OCI-LY1 (cell line): ENCODE measurements at regions not wholly inside any gene's neighbourhood (a gene's known extent, or its start where the extent isn't known, plus 50 kb on each side); places are given as distances from the start of the nearest gene placed in this dataset.

Experiments used
- H2AFZ ChIP-seq: fragments of 200-600 bp; sonication (generic), shearing (Covaris generic); 2 replicates; pipeline ENCODE4 v1.6.0; 2014; ENCODE audit warnings: antibody characterized with exemption, mild to moderate bottlenecking, low read length
- H3F3A ChIP-seq: fragments of 200-600 bp; sonication (generic), shearing (Covaris generic); 2 replicates; pipeline ENCODE4 v1.6.0; 2014; ENCODE audit warnings: mild to moderate bottlenecking, antibody characterized with exemption, low read length, moderate library complexity; ENCODE audit not compliant: insufficient read depth
- H3K27ac ChIP-seq: fragments of 200-600 bp; sonication (generic); 2 replicates; pipeline ENCODE4 v1.5.1; 2014; ENCODE audit warnings: low read length, mixed run types, mild to moderate bottlenecking, low read depth; ENCODE audit not compliant: poor library complexity, severe bottlenecking
- H3K27me3 ChIP-seq: fragments of 200-600 bp; sonication (generic); 2 replicates; pipeline ENCODE4 v1.6.0; 2014; ENCODE audit warnings: antibody characterized with exemption, mild to moderate bottlenecking, low read length, moderate library complexity; ENCODE audit not compliant: insufficient read depth
- H3K36me3 ChIP-seq: fragments of 200-600 bp; sonication (generic); 2 replicates; pipeline ENCODE4 v1.6.1; 2014; ENCODE audit warnings: mild to moderate bottlenecking, antibody characterized with exemption, low read length, moderate library complexity, mixed read lengths; ENCODE audit not compliant: insufficient read depth
- H3K4me1 ChIP-seq: fragments of 200-600 bp; sonication (generic); 2 replicates; pipeline ENCODE4 v1.5.1; 2014; ENCODE audit warnings: mild to moderate bottlenecking, low read length, moderate library complexity; ENCODE audit not compliant: insufficient read depth, severe bottlenecking
- H3K4me2 ChIP-seq: fragments of 200-600 bp; sonication (generic), shearing (Covaris generic); 2 replicates; pipeline ENCODE4 v1.6.1; 2014; ENCODE audit warnings: low read length
- H3K4me3 ChIP-seq: fragments of 200-600 bp; sonication (generic); 2 replicates; pipeline ENCODE4 v1.5.1; 2014; ENCODE audit warnings: low read length, low read depth, mild to moderate bottlenecking, mixed read lengths; ENCODE audit not compliant: poor library complexity, severe bottlenecking
- H3K79me2 ChIP-seq: fragments of 200-600 bp; shearing (Covaris generic); 2 replicates; pipeline ENCODE4 v1.6.1; 2016; ENCODE audit warnings: mixed run types, low read length, mixed read lengths; ENCODE audit not compliant: insufficient read depth
- H3K9ac ChIP-seq: fragments of 200-600 bp; sonication (generic), shearing (Covaris generic); 2 replicates; pipeline ENCODE4 v1.6.1; 2014; ENCODE audit warnings: mild to moderate bottlenecking, low read length, mixed read lengths
- H3K9me2 ChIP-seq: fragments of 200-600 bp; sonication (generic), shearing (Covaris generic); 2 replicates; pipeline ENCODE4 v1.6.1; 2014; ENCODE audit warnings: low read depth, mild to moderate bottlenecking, low read length, mixed read lengths
- H3K9me3 ChIP-seq: fragments of 200-600 bp; shearing (Covaris generic); 2 replicates; pipeline ENCODE4 v1.6.1; 2014; ENCODE audit warnings: low read length, mixed read lengths
- H4K20me1 ChIP-seq: fragments of 200-600 bp; sonication (generic), shearing (Covaris generic); 2 replicates; pipeline ENCODE4 v1.6.0; 2016; ENCODE audit warnings: mild to moderate bottlenecking, low read length; ENCODE audit not compliant: insufficient read depth
- CTCF ChIP-seq: fragments of 200-600 bp; sonication (generic), shearing (Covaris generic); IDR thresholded peaks from 2 replicates; pipeline ENCODE4 v1.5.1; 2017; ENCODE audit warnings: mild to moderate bottlenecking, antibody characterized with exemption, low read length, moderate library complexity, mixed read lengths
- EZH2 ChIP-seq: fragments of 200-600 bp; sonication (generic), shearing (Covaris generic); IDR thresholded peaks from 2 replicates; pipeline ENCODE4 v1.8.0; 2017; ENCODE audit warnings: borderline replicate concordance, mixed run types, mild to moderate bottlenecking, antibody characterized with exemption, low read length, moderate library complexity, mixed read lengths

GRCh38 chr5:27978322-27978721 is 939.9 kb upstream of the CDH9 start:
- H3K9ac ChIP-seq: no peak overlapping the region
- no peaks in the 10 kb centered on the region for H3F3A ChIP-seq

GRCh38 chr5:27969157-27969556 is 930.8 kb upstream of the CDH9 start:
- Histone ChIP-seq H3K79me2 (no peaks in the 10 kb centered on the region), H3K4me2 (no peak overlapping the region)

More at GRCh38 chr5:27978322-27978721, 939.9 kb upstream of the CDH9 start:
- Histone ChIP-seq H3K4me1 (no peaks in the 10 kb centered on the region), H3K79me2 (no peaks in the 10 kb centered on the region), H2AFZ (no peak overlapping the region), H3K27ac (no peak overlapping the region), H3K27me3 (no peaks in the 10 kb centered on the region), H4K20me1 (no peaks in the 10 kb centered on the region), H3K4me2 (no peak overlapping the region), H3K9me3 (no peaks in the 10 kb centered on the region), H3K9me2 (no peaks in the 10 kb centered on the region), H3K36me3 (no peaks in the 10 kb centered on the region), H3K4me3 (no peak overlapping the region)
- TF ChIP-seq CTCF: no peak

GRCh38 chr5:27963050-27963783 is 924.8 kb upstream of the CDH9 start:
- Histone ChIP-seq H3K27ac (no peak overlapping the region), H4K20me1 (no peaks in the 10 kb centered on the region), H3K4me3 (no peak overlapping the region), H3K4me1 (no peaks in the 10 kb centered on the region), H2AFZ (no peak overlapping the region), H3K36me3 (no peaks in the 10 kb centered on the region), H3K9me2 (no peaks in the 10 kb centered on the region), H3K79me2 (no peaks in the 10 kb centered on the region), H3K9ac (no peak overlapping the region), H3K27me3 (no peaks in the 10 kb centered on the region), H3K9me3 (no peaks in the 10 kb centered on the region), H3F3A (no peaks in the 10 kb centered on the region), H3K4me2 (no peak overlapping the region)
- no peak for TF ChIP-seq EZH2
- no peak for TF ChIP-seq CTCF

More at GRCh38 chr5:27969157-27969556, 930.8 kb upstream of the CDH9 start:
- no peaks in the 10 kb centered on the region for H4K20me1 ChIP-seq
- no peak overlapping the region for H3K9ac ChIP-seq
- H3K4me3 ChIP-seq: no peak overlapping the region
- H3K27me3 ChIP-seq: no peaks in the 10 kb centered on the region
- H3K36me3 ChIP-seq: no peaks in the 10 kb centered on the region
- H3K4me1 ChIP-seq: no peaks in the 10 kb centered on the region
- no peak for TF ChIP-seq EZH2
- TF ChIP-seq CTCF: no peak
- H2AFZ ChIP-seq: no peak overlapping the region
- no peak overlapping the region for H3K27ac ChIP-seq
- no peaks in the 10 kb centered on the region for H3K9me3 ChIP-seq
- no peaks in the 10 kb centered on the region for H3K9me2 ChIP-seq
- no peaks in the 10 kb centered on the region for H3F3A ChIP-seq
